Suprapubic skin (tissue), 4 donors: ENCODE measurements at regions not wholly inside any gene's neighbourhood (a gene's known extent, or its start where the extent isn't known, plus 50 kb on each side); places are given as distances from the start of the nearest gene placed in this dataset.

ENCODE experiments used
- DNase-seq, 2 donors: peaks; one replicate each; pipeline ENCODE4 v3.0.0-alpha.2; 2019; ENCODE audit warnings: low spot score in 2 of 2
- H3K27ac ChIP-seq: fragments of 200-600 bp; sonication (generic); one replicate; pipeline ENCODE4 v1.5.1; 2019
- H3K27me3 ChIP-seq: fragments of 200-600 bp; sonication (generic); one replicate; pipeline ENCODE4 v1.5.1; 2019
- H3K36me3 ChIP-seq: fragments of 200-600 bp; sonication (generic); one replicate; pipeline ENCODE4 v1.5.1; 2019
- H3K4me1 ChIP-seq: fragments of 200-600 bp; sonication (generic); one replicate; pipeline ENCODE4 v1.5.1; 2019
- H3K4me3 ChIP-seq: fragments of 200-600 bp; sonication (generic); one replicate; pipeline ENCODE4 v1.5.1; 2019; ENCODE audit warnings: mild to moderate bottlenecking
- H3K9me3 ChIP-seq: fragments of 200-600 bp; sonication (generic); one replicate; pipeline ENCODE4 v1.5.1; 2019
- CTCF ChIP-seq, 2 donors: fragments of 200-600 bp in 1 of 2; fragments of 450-650 bp in 1 of 2; sonication (generic) in 1 of 2; IDR thresholded peaks; one replicate each; pipeline ENCODE4 v1.5.1; 2016 to 2019; ENCODE audit warnings: antibody characterized with exemption in 2 of 2, mild to moderate bottlenecking in 1 of 2, moderate library complexity in 1 of 2
- EP300 ChIP-seq: sonication (generic); formaldehyde crosslinking; IDR thresholded peaks from one replicate; pipeline ENCODE4 v1.6.1; 2017; ENCODE audit warnings: antibody characterized with exemption
- POLR2A ChIP-seq, 2 donors: fragments of 450-650 bp; IDR thresholded peaks; one replicate each; pipeline ENCODE4 v1.6.1; 2017; ENCODE audit warnings: antibody characterized with exemption in 2 of 2, mild to moderate bottlenecking in 2 of 2, moderate library complexity in 2 of 2
- POLR2AphosphoS5 ChIP-seq, 3 donors: sonication (generic); formaldehyde crosslinking; IDR thresholded peaks; one replicate each; pipeline ENCODE4 v1.6.1; 2017; ENCODE audit warnings: antibody characterized with exemption in 3 of 3
- WGBS: methylation state at CpG from one replicate; pipeline ENCODE4 v1.1.5; 2018; 5-methylcytosine and 5-hydroxymethylcytosine counted together

GRCh38 chr17:73823684-73824083, 179.4 kb upstream of the SDK2 start:
- Histone ChIP-seq H3K27me3 (peaks cover 18% of the 10 kb centered on the region), H3K9me3 (no peaks in the 10 kb centered on the region), H3K27ac (no peak overlapping the region), H3K4me1 (peaks cover 12% of the 10 kb centered on the region), H3K4me3 (no peak overlapping the region), H3K36me3 (no peaks in the 10 kb centered on the region)
- 59% methylated on average over 7 of the region's 7 CpGs for WGBS
- TF ChIP-seq CTCF (IDR thresholded peaks at IDR 0.05) (no peak), EP300 (no peak), POLR2AphosphoS5 (IDR thresholded peaks at IDR 0.05) (no peak), POLR2A (IDR thresholded peaks at IDR 0.05) (no peak)
- peak in 1 of 2 donors; percentile 44 for DNase-seq

GRCh38 chr17:73824321-73824720, 180.1 kb upstream of the SDK2 start:
- DNase-seq, result peak in 1 of 2 donors; percentile 18
- H3K36me3 ChIP-seq, result no peaks in the 10 kb centered on the region
- no peak overlapping the region for H3K27ac ChIP-seq
- H3K27me3 ChIP-seq, result peaks cover 18% of the 10 kb centered on the region
- H3K4me3 ChIP-seq, result no peak overlapping the region
- 74% methylated on average over 4 of the region's 4 CpGs for WGBS
- TF ChIP-seq POLR2A (IDR thresholded peaks at IDR 0.05), result no peak
- TF ChIP-seq EP300, result no peak
- no peak for TF ChIP-seq POLR2AphosphoS5 (IDR thresholded peaks at IDR 0.05)
- TF ChIP-seq CTCF (IDR thresholded peaks at IDR 0.05), result no peak
- H3K9me3 ChIP-seq, result no peaks in the 10 kb centered on the region
- H3K4me1 ChIP-seq, result peaks cover 12% of the 10 kb centered on the region

- 95% methylated on average over 9 of the region's 9 CpGs for WGBS
- no peaks in the 10 kb centered on the region for H3K36me3 ChIP-seq
- H3K27ac ChIP-seq, result no peak overlapping the region
- peaks cover 9% of the 10 kb centered on the region for H3K4me1 ChIP-seq
- DNase-seq, result peak in 1 of 2 donors; percentile 52
- no peaks in the 10 kb centered on the region for H3K9me3 ChIP-seq
- peaks cover 24% of the 10 kb centered on the region for H3K27me3 ChIP-seq
- TF ChIP-seq CTCF (IDR thresholded peaks at IDR 0.05) (no peak), POLR2AphosphoS5 (IDR thresholded peaks at IDR 0.05) (no peak), POLR2A (IDR thresholded peaks at IDR 0.05) (no peak), EP300 (no peak)
- H3K4me3 ChIP-seq, result no peak overlapping the region
These were observed 182.1 kb upstream of the SDK2 start for GRCh38 chr17:73826181-73826871.

GRCh38 chr17:73826872-73827228, 182.6 kb upstream of the SDK2 start:
- Histone ChIP-seq H3K27ac (no peak overlapping the region), H3K4me3 (no peak overlapping the region), H3K4me1 (peaks cover 9% of the 10 kb centered on the region), H3K9me3 (no peaks in the 10 kb centered on the region), H3K27me3 (peaks cover 29% of the 10 kb centered on the region), H3K36me3 (no peaks in the 10 kb centered on the region)
- DNase-seq, result no peak
- WGBS, result 100% methylated on average over 2 of the region's 2 CpGs
- TF ChIP-seq CTCF (IDR thresholded peaks at IDR 0.05) (no peak), POLR2A (IDR thresholded peaks at IDR 0.05) (no peak), EP300 (no peak), POLR2AphosphoS5 (IDR thresholded peaks at IDR 0.05) (no peak)

- Histone ChIP-seq H3K27me3 (peaks cover 39% of the 10 kb centered on the region), H3K9me3 (no peaks in the 10 kb centered on the region), H3K36me3 (no peaks in the 10 kb centered on the region), H3K4me1 (peaks cover 9% of the 10 kb centered on the region), H3K4me3 (no peak overlapping the region), H3K27ac (no peak overlapping the region)
- TF ChIP-seq CTCF (IDR thresholded peaks at IDR 0.05) (no peak), POLR2A (IDR thresholded peaks at IDR 0.05) (no peak), POLR2AphosphoS5 (IDR thresholded peaks at IDR 0.05) (no peak), EP300 (no peak)
- peak in 1 of 2 donors; percentile 13 for DNase-seq
- WGBS, result 52% methylated on average over 19 of the region's 19 CpGs
These were observed 183.5 kb upstream of the SDK2 start for GRCh38 chr17:73827627-73828291.
